Gastroesophageal sphincter (tissue), 4 donors: ENCODE measurements at regions not wholly inside any gene's neighbourhood (a gene's known extent, or its start where the extent isn't known, plus 50 kb on each side); places are given as distances from the start of the nearest gene placed in this dataset.

Experiments
- ATAC-seq: fragments of 150-250 bp; one replicate; pipeline ENCODE4 v1.9.1; 2016; ENCODE audit warnings: mild to moderate bottlenecking, moderate library complexity
- H3K27ac ChIP-seq, 4 donors: fragments of 200-600 bp; sonication (generic) in 3 of 4; 1 replicate in 3 of 4; 2 replicates in 1 of 4; pipeline ENCODE4 v1.5.1; 2016 to 2019
- H3K27me3 ChIP-seq: fragments of 200-600 bp; sonication (generic); one replicate; pipeline ENCODE4 v1.5.1; 2019
- H3K36me3 ChIP-seq, 2 donors: fragments of 200-600 bp; sonication (generic); one replicate each; pipeline ENCODE4 v1.5.1; 2019; ENCODE audit warnings: control low read depth in 1 of 2
- H3K4me1 ChIP-seq, 3 donors: fragments of 200-600 bp; sonication (generic); 1 replicate in 2 of 3; 2 replicates in 1 of 3; pipeline ENCODE4 v1.5.1; 2016 to 2019; ENCODE audit warnings: control low read depth in 2 of 3
- H3K4me3 ChIP-seq, 2 donors: fragments of 200-600 bp; sonication (generic); one replicate each; pipeline ENCODE4 v1.5.1; 2019; ENCODE audit warnings: mild to moderate bottlenecking in 1 of 2, moderate library complexity in 1 of 2
- H3K9me3 ChIP-seq, 3 donors: fragments of 200-600 bp; sonication (generic); one replicate each; pipeline ENCODE4 v1.5.1; 2017 to 2019; ENCODE audit warnings: control low read depth in 2 of 3
- EP300 ChIP-seq: sonication (generic); formaldehyde crosslinking; IDR thresholded peaks from one replicate; pipeline ENCODE4 v1.6.1; 2017; ENCODE audit warnings: antibody characterized with exemption, mild to moderate bottlenecking
- POLR2A ChIP-seq, 2 donors: fragments of 450-650 bp; IDR thresholded peaks; one replicate each; pipeline ENCODE4 v1.6.1; 2017; ENCODE audit warnings: antibody characterized with exemption in 2 of 2, mild to moderate bottlenecking in 2 of 2, moderate library complexity in 1 of 2
- POLR2AphosphoS5 ChIP-seq: sonication (generic); formaldehyde crosslinking; IDR thresholded peaks from one replicate; pipeline ENCODE4 v1.6.1; 2017; ENCODE audit warnings: antibody characterized with exemption
- WGBS, 2 donors: methylation state at CpG; one replicate each; pipeline ENCODE4 v1.1.5; 2018; ENCODE audit warnings: low coverage in 1 of 2; 5-methylcytosine and 5-hydroxymethylcytosine counted together
- TF ChIP-seq, protein P1 (sequence below), 4 experiments: fragments of 200-600 bp in 2 of 4; fragments of 450-650 bp in 2 of 4; sonication (generic) in 1 of 4; IDR thresholded peaks; one replicate each; pipeline ENCODE4 v1.5.1; 2017 to 2019; ENCODE audit warnings: antibody characterized with exemption in 4 of 4, mild to moderate bottlenecking in 2 of 4, moderate library complexity in 2 of 4

DNA sequence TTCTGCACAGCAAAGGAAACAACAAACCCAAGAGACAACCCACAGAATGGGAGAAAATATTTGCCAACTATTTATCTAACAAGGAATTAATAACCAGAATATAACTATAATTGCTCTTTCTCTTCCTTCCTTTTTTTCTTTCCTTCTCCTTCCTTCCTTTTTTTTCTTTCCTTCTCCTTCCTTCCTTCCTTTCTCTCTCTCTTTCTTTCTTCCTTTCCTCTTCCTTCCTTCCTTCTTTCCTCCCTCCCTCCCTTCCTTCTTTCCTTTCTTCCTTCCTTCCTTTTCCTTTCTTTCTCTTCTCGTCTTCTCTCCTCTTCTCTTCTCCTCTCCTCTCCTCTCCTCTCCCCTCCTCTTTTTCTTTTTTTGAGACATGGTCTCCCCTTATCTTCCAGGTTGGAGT, 345.4 kb upstream of the ARRDC4 start:
- Histone ChIP-seq H3K4me3 (no peak overlapping the region), H3K4me1 (no peaks in the 10 kb centered on the region), H3K9me3 (peaks cover 0 to 25% (median 0%) of the 10 kb centered on the region in 3 donors), H3K36me3 (no peaks in the 10 kb centered on the region), H3K27me3 (no peaks in the 10 kb centered on the region), H3K27ac (no peak overlapping the region)
- TF ChIP-seq, protein P1, sequence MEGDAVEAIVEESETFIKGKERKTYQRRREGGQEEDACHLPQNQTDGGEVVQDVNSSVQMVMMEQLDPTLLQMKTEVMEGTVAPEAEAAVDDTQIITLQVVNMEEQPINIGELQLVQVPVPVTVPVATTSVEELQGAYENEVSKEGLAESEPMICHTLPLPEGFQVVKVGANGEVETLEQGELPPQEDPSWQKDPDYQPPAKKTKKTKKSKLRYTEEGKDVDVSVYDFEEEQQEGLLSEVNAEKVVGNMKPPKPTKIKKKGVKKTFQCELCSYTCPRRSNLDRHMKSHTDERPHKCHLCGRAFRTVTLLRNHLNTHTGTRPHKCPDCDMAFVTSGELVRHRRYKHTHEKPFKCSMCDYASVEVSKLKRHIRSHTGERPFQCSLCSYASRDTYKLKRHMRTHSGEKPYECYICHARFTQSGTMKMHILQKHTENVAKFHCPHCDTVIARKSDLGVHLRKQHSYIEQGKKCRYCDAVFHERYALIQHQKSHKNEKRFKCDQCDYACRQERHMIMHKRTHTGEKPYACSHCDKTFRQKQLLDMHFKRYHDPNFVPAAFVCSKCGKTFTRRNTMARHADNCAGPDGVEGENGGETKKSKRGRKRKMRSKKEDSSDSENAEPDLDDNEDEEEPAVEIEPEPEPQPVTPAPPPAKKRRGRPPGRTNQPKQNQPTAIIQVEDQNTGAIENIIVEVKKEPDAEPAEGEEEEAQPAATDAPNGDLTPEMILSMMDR (IDR thresholded peaks at IDR 0.05): no peak
- no peak for TF ChIP-seq POLR2AphosphoS5
- no peak for TF ChIP-seq POLR2A (IDR thresholded peaks at IDR 0.05)
- TF ChIP-seq EP300: no peak
- 83% methylated on average over 1 of the region's 1 CpG; no CpG with 5 or more reads in 1 of the 2 donors for WGBS, 2 donors
- no peak for ATAC-seq

DNA sequence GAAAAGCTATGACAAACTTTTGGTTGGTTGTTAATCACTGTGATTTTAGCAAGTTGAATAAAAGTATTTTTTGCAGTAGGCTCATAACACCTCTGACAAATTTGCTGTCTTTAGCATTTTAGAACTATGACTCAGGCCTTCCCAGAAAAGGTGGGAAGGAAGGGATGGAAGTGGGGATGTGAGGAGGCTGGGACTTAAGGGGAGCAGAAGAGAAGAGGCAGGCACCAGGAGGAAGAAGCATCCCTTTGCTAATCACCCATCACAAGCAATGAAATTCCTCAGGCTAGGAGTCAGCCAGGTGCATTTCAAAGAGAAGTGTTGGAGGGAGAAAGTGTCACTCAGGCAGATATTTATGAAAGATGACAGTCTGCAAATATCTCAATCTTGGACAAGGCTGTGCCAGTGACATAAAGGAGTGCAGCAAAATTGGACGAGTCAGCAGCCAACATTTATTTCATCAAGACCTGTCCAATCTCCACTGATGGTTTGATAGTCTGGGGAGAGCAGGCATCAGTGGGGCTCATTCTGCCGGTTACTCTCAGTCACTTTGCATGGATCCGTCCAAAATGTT, 337.3 kb upstream of the ARRDC4 start:
- Histone ChIP-seq H3K4me3 (no peak overlapping the region), H3K4me1 (no peaks in the 10 kb centered on the region), H3K9me3 (no peaks in the 10 kb centered on the region), H3K27me3 (no peaks in the 10 kb centered on the region), H3K27ac (no peak overlapping the region), H3K36me3 (no peaks in the 10 kb centered on the region)
- TF ChIP-seq POLR2AphosphoS5 (no peak), EP300 (no peak), POLR2A (IDR thresholded peaks at IDR 0.05) (no peak)
- TF ChIP-seq, protein P1 (IDR thresholded peaks at IDR 0.05): no peak
- ATAC-seq: no peak
- WGBS, 2 donors: 49 to 79% methylated on average over 3 of the region's 3 CpGs

DNA sequence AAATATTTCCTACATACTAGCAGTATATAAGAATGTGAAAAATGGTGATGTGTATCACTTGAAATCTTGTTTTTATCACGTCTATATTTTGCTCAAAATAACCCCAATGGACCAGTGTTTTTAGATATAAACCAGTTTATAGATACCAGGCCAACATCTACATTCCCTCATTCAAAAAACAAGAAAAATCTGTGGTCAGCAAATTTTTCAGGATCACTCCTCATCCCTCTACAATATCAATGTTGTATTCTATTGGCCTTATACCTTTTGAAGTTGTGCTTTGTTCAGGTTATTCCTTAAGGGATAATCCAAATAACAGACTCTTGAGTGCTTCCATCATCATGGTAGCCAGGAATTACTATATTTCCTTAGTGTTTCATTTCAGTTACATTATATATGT, 332.9 kb upstream of the ARRDC4 start:
- no peaks in the 10 kb centered on the region for H3K4me1 ChIP-seq
- H3K27ac ChIP-seq: no peak overlapping the region
- no peak for ATAC-seq
- H3K4me3 ChIP-seq: no peak overlapping the region
- no peaks in the 10 kb centered on the region for H3K36me3 ChIP-seq
- WGBS, 2 donors: 56 to 92% methylated on average over 1 of the region's 1 CpG
- H3K27me3 ChIP-seq: no peaks in the 10 kb centered on the region
- TF ChIP-seq POLR2AphosphoS5 (no peak), POLR2A (IDR thresholded peaks at IDR 0.05) (no peak), EP300 (no peak)
- TF ChIP-seq, protein P1 (IDR thresholded peaks at IDR 0.05): no peak
- H3K9me3 ChIP-seq: no peaks in the 10 kb centered on the region

DNA sequence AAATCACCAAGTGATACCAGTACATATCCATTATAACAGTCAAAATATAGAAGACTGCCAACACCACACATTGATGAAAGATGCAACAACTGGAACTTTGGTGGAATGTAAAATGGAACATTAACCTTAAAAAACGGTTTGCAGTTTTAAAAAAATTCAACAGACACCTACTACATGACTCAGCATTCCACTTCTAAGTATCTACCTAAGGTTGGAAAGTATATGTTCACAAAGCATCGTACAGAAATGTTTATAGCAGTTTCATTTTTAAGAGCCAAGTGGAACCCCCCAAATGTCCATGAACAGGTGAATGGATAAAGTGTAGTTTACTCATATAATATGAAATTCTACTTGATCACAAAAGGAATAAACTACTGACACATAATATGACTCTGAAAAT, 314.7 kb upstream of the ARRDC4 start:
- Histone ChIP-seq H3K27me3 (no peaks in the 10 kb centered on the region), H3K4me3 (no peak overlapping the region), H3K4me1 (no peaks in the 10 kb centered on the region), H3K27ac (no peak overlapping the region), H3K9me3 (no peaks in the 10 kb centered on the region), H3K36me3 (no peaks in the 10 kb centered on the region)
- ATAC-seq: no peak
- TF ChIP-seq EP300 (no peak), POLR2AphosphoS5 (no peak), POLR2A (IDR thresholded peaks at IDR 0.05) (no peak)
- TF ChIP-seq, protein P1 (IDR thresholded peaks at IDR 0.05): no peak
- WGBS, 2 donors: 37 to 38% methylated on average over 2 of the region's 2 CpGs

DNA sequence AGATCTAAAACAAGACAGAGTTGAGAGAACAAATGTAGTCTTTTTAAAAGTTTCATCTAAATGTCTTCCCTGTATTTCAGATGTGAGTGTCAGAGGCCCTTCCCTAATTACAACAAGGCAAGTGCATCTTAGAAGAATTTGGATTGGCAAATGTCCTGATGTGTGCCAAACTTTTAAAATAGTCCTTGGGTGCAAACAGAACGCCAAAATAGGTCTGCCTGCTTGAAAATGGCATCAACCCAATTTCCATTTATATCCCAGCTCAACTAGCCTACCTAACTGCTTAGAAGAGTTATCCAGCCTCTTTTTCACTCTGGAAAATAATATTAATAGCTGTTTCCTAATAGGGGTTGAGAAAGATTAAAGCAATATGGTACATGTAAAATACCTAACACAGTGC, 311.8 kb upstream of the ARRDC4 start:
- WGBS, 2 donors: 29 to 33% methylated on average over 1 of the region's 1 CpG
- H3K27me3 ChIP-seq: no peaks in the 10 kb centered on the region
- TF ChIP-seq, protein P1 (IDR thresholded peaks at IDR 0.05): no peak
- TF ChIP-seq POLR2AphosphoS5 (no peak), EP300 (no peak), POLR2A (IDR thresholded peaks at IDR 0.05) (no peak)
- ATAC-seq: no peak
- peaks cover 0 to 12% (median 0%) of the 10 kb centered on the region in 3 donors for H3K4me1 ChIP-seq
- no peak overlapping the region for H3K4me3 ChIP-seq
- no peaks in the 10 kb centered on the region for H3K36me3 ChIP-seq
- no peak overlapping the region for H3K27ac ChIP-seq
- no peaks in the 10 kb centered on the region for H3K9me3 ChIP-seq
